GM12878 (cell line): ENCODE measurements at regions not wholly inside any gene's neighbourhood (a gene's known extent, or its start where the extent isn't known, plus 50 kb on each side); places are given as distances from the start of the nearest gene placed in this dataset.

ENCODE experiments used
- ATF2 ChIP-seq: IDR thresholded peaks from 2 replicates; pipeline ENCODE4 v1.6.1; 2012; ENCODE audit warnings: low read length, inconsistent platforms
- BCL11A ChIP-seq: IDR thresholded peaks from 2 replicates; pipeline ENCODE4 v1.6.1; 2011; ENCODE audit warnings: low read depth, low read length
- BCLAF1 ChIP-seq: fragments of 450-650 bp; IDR thresholded peaks from 2 replicates; pipeline ENCODE4 v1.6.1; 2017; ENCODE audit warnings: antibody characterized with exemption, mild to moderate bottlenecking, moderate library complexity
- DPF2 ChIP-seq: fragments of 450-650 bp; IDR thresholded peaks from 2 replicates; pipeline ENCODE4 v1.6.1; 2017; ENCODE audit warnings: mild to moderate bottlenecking
- HCFC1 ChIP-seq: fragments of 150-350 bp; IDR thresholded peaks from 2 replicates; pipeline ENCODE4 v1.6.1; 2014; ENCODE audit warnings: low read length
- JUNB ChIP-seq: IDR thresholded peaks from 2 replicates; pipeline ENCODE4 v1.6.1; 2016; ENCODE audit warnings: antibody characterized with exemption, mild to moderate bottlenecking
- JUND ChIP-seq: IDR thresholded peaks from 2 replicates; pipeline ENCODE4 v1.6.1; 2012; ENCODE audit warnings: low read depth, mild to moderate bottlenecking, low read length, improper control_type of control experiment, moderate library complexity
- RAD21 ChIP-seq: IDR thresholded peaks from 2 replicates; pipeline ENCODE4 v1.6.1; 2011; ENCODE audit warnings: mild to moderate bottlenecking, low read depth, low read length, moderate library complexity; ENCODE audit not compliant: insufficient read depth
- ZBTB4 ChIP-seq: fragments of 450-650 bp; formaldehyde crosslinking; IDR thresholded peaks from 2 replicates; pipeline ENCODE4 v1.4.0; 2022; ENCODE audit warnings: mild to moderate bottlenecking, moderate library complexity
- ZNF622 ChIP-seq: fragments of 450-650 bp; IDR thresholded peaks from 2 replicates; pipeline ENCODE4 v1.6.1; 2017; ENCODE audit warnings: mild to moderate bottlenecking, inconsistent platforms

- TF ChIP-seq ATF2 (no peak), JUND (no peak), RAD21 (no peak), JUNB (no peak), DPF2 (no peak), BCL11A (no peak), ZNF622 (no peak), BCLAF1 (no peak), HCFC1 (no peak), ZBTB4 (CRISPR knock-in tag) (no peak)
These were observed 158.0 kb upstream of the ALG10B start (continued) for GRCh38 chr12:38158428-38159091.
